GM12878 (cell line): ENCODE measurements at regions not wholly inside any gene's neighbourhood (a gene's known extent, or its start where the extent isn't known, plus 50 kb on each side); places are given as distances from the start of the nearest gene placed in this dataset.

Source experiments
- ATAC-seq: fragments of 200-7000 bp; cut with Tn5 transposase; 3 replicates; pipeline ENCODE4 v1.9.1; 2020; ENCODE audit warnings: mild to moderate bottlenecking, moderate library complexity
- BruUV-seq: library from RNA; stranded (reverse); fragments of 400-500 nt; replicated peaks from 2 replicates; lab custom pipeline; 2021; lab: Mats Ljungman, UMichigan
- CTCF ChIA-PET: fragments of 300-600 bp; sonication (Branson Sonifier 250); formaldehyde crosslinking; extraction: SDS; loops from one replicate; lab custom pipeline; 2021; ENCODE audit warnings: inconsistent platforms; lab: Yijun Ruan, JAX
- POLR2A ChIA-PET: fragments of 350-600 bp; formaldehyde crosslinking; extraction: SDS; loops from one replicate; lab custom pipeline; 2021; ENCODE audit warnings: inconsistent platforms; lab: Charles Lee
- RAD21 ChIA-PET: fragments of 300-600 bp; sonication (Branson Sonifier 250); formaldehyde crosslinking; loops from one replicate; lab custom pipeline; 2023; ENCODE audit warnings: antibody characterized with exemption; ENCODE audit not compliant: unreplicated experiment; lab: Charles Lee
- SMC1A ChIA-PET: fragments of 300-600 bp; sonication (Branson Sonifier 250); formaldehyde crosslinking; loops from one replicate; lab custom pipeline; 2023; ENCODE audit not compliant: unreplicated experiment, uncharacterized antibody; lab: Charles Lee
- DNase-seq: peaks from one replicate; pipeline ENCODE4 v3.0.0-alpha.2; 2011; ENCODE audit warnings: low read depth, low spot score
- FAIRE-seq: peaks from 3 replicates; lab custom pipeline; 2011; peaks lifted over from hg19 to GRCh38; lab: Jason Lieb, UNC
- H2AFZ ChIP-seq: 2 replicates; pipeline ENCODE4 v1.6.0; 2011; ENCODE audit warnings: low read depth, low read length, control low read depth; ENCODE audit not compliant: control insufficient read depth
- H3K27ac ChIP-seq: 2 replicates; pipeline ENCODE4 v1.5.1; 2011; ENCODE audit warnings: control low read depth; ENCODE audit not compliant: control insufficient read depth, insufficient read depth
- H3K27me3 ChIP-seq, 2 experiments: replicated peaks in 1 of 2; 2 replicates each; pipeline versions ENCODE4 v1.6.0 to v1.6.1; 2011; ENCODE audit warnings: low read length in 1 of 2; ENCODE audit not compliant: control insufficient read depth in 2 of 2, insufficient read depth in 2 of 2
- H3K36me3 ChIP-seq, 2 experiments: 2 replicates each; pipeline ENCODE4 v1.5.1; 2011; ENCODE audit warnings: low read length in 1 of 2; ENCODE audit not compliant: control insufficient read depth in 2 of 2, insufficient read depth in 2 of 2
- H3K4me1 ChIP-seq: 2 replicates; pipeline ENCODE4 v1.6.1; 2011; ENCODE audit warnings: mild to moderate bottlenecking, low read length, moderate library complexity, mixed read lengths; ENCODE audit not compliant: control insufficient read depth, insufficient read depth
- H3K4me2 ChIP-seq: 2 replicates; pipeline ENCODE4 v1.6.0; 2011; ENCODE audit warnings: control low read depth; ENCODE audit not compliant: control insufficient read depth, insufficient read depth
- H3K4me3 ChIP-seq: fragments of 200-600 bp; sonication (generic); 2 replicates; pipeline ENCODE4 v1.5.1; 2016
- H3K79me2 ChIP-seq: 2 replicates; pipeline ENCODE4 v1.6.0; 2011; ENCODE audit warnings: low read length; ENCODE audit not compliant: control insufficient read depth, insufficient read depth
- H3K9ac ChIP-seq: 2 replicates; pipeline ENCODE4 v1.8.0; 2011; ENCODE audit warnings: low read length, control low read depth, mixed read lengths; ENCODE audit not compliant: control insufficient read depth, insufficient read depth
- H3K9me3 ChIP-seq: replicated peaks from 3 replicates; pipeline ENCODE4 v1.5.1; 2011; ENCODE audit warnings: mild to moderate bottlenecking, low read length; ENCODE audit not compliant: control insufficient read depth, insufficient read depth
- H4K20me1 ChIP-seq: 2 replicates; pipeline ENCODE4 v1.6.0; 2011; ENCODE audit not compliant: control insufficient read depth, insufficient read depth
- RAD51 ChIP-seq: fragments of 450-650 bp; IDR thresholded peaks from 2 replicates; pipeline ENCODE4 v1.6.1; 2016; ENCODE audit warnings: moderate library complexity, mild to moderate bottlenecking, inconsistent platforms
- SRF ChIP-seq, 2 experiments: IDR thresholded peaks; 2 replicates each; pipeline ENCODE4 v1.6.1; 2011; ENCODE audit warnings: low read depth in 2 of 2, low read length in 2 of 2, mild to moderate bottlenecking in 1 of 2, moderate library complexity in 1 of 2
- whole genome bisulfite sequencing: methylation state at CpG from one replicate; pipeline ENCODE4 v1.1.6; 2016; ENCODE audit warnings: low lambda C conversion rate; ENCODE audit not compliant: insufficient replicate concordance, insufficient coverage; ENCODE audit errors: missing lambda C conversion rate; 5-methylcytosine and 5-hydroxymethylcytosine counted together
- in situ Hi-C: fragments of 300-500 bp; cut with MboI; formaldehyde crosslinking; loops from 9 replicates; pipeline ENCODE4 v1.14.3; 2018; ENCODE audit warnings: mixed read lengths
- intact Hi-C: fragments of 100-400 bp; cut with micrococcal nuclease; formaldehyde crosslinking; loops from one replicate; pipeline ENCODE4 v1.14.2; 2022; ENCODE audit not compliant: unreplicated experiment
- TF ChIP-seq, protein P1 (sequence below): IDR thresholded peaks from 2 replicates; pipeline ENCODE4 v1.6.1; 2011; ENCODE audit warnings: low read depth, low read length, improper control_type of control experiment, borderline replicate concordance
- TF ChIP-seq, protein P2 (sequence below): fragments of 150-350 bp; IDR thresholded peaks from 2 replicates; pipeline ENCODE4 v1.6.1; 2016; ENCODE audit warnings: low read depth, low read length

DNA sequence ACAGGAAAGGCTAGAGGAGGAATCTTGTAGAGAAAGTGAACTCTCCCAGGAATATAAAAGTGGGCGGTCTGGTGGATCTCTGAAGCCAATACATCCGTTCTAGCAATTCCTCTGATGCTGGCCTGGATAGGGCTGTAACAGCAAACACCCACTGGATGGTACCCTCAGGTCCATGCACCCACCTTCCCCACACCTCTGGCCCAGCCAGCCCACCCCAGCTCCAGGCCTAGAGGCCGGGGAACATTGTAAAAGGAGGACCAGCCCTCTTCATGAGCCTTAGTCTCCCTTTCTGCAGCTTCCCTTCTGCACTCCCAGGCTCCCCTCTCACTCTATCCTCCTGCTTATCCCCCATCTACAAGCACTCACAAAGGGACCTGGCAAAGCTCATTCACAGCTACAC, 443.9 kb downstream of the BUD13 start:
- in situ Hi-C loops (no loop called here), intact Hi-C loops (no loop called here)
- no peak overlapping the region for H3K9ac ChIP-seq
- H3K79me2 ChIP-seq = no peaks in the 10 kb centered on the region
- RAD21 ChIA-PET = no interaction called here
- ATAC-seq (no peak), DNase-seq (no peak), FAIRE-seq (no peak)
- H3K4me3 ChIP-seq = no peak overlapping the region
- no peak overlapping the region for H2AFZ ChIP-seq
- SMC1A ChIA-PET = no interaction called here
- CTCF ChIA-PET = no interaction called here
- H3K27me3 ChIP-seq = no peaks in the 10 kb centered on the region; a peak in 3 of 4 replicates
- TF ChIP-seq RAD51 = no peak
- TF ChIP-seq SRF (IDR thresholded peaks at IDR 0.05; ENCODE audit: low read depth in 2 of 2, low read length in 2 of 2) = no peak
- TF ChIP-seq, protein P1, sequence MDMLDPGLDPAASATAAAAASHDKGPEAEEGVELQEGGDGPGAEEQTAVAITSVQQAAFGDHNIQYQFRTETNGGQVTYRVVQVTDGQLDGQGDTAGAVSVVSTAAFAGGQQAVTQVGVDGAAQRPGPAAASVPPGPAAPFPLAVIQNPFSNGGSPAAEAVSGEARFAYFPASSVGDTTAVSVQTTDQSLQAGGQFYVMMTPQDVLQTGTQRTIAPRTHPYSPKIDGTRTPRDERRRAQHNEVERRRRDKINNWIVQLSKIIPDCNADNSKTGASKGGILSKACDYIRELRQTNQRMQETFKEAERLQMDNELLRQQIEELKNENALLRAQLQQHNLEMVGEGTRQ = no peak
- TF ChIP-seq, protein P2, sequence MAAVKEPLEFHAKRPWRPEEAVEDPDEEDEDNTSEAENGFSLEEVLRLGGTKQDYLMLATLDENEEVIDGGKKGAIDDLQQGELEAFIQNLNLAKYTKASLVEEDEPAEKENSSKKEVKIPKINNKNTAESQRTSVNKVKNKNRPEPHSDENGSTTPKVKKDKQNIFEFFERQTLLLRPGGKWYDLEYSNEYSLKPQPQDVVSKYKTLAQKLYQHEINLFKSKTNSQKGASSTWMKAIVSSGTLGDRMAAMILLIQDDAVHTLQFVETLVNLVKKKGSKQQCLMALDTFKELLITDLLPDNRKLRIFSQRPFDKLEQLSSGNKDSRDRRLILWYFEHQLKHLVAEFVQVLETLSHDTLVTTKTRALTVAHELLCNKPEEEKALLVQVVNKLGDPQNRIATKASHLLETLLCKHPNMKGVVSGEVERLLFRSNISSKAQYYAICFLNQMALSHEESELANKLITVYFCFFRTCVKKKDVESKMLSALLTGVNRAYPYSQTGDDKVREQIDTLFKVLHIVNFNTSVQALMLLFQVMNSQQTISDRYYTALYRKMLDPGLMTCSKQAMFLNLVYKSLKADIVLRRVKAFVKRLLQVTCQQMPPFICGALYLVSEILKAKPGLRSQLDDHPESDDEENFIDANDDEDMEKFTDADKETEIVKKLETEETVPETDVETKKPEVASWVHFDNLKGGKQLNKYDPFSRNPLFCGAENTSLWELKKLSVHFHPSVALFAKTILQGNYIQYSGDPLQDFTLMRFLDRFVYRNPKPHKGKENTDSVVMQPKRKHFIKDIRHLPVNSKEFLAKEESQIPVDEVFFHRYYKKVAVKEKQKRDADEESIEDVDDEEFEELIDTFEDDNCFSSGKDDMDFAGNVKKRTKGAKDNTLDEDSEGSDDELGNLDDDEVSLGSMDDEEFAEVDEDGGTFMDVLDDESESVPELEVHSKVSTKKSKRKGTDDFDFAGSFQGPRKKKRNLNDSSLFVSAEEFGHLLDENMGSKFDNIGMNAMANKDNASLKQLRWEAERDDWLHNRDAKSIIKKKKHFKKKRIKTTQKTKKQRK = no peak
- H3K36me3 ChIP-seq = no peaks in the 10 kb centered on the region
- no peak overlapping the region for H3K4me2 ChIP-seq
- H4K20me1 ChIP-seq = no peaks in the 10 kb centered on the region
- POLR2A ChIA-PET = no interaction called here
- no peaks in the 10 kb centered on the region for H3K9me3 ChIP-seq
- 2% methylated on average over 3 of the region's 3 CpGs for WGBS
- H3K4me1 ChIP-seq = no peaks in the 10 kb centered on the region
- no TSS peak for BruUV-seq
- no peak overlapping the region for H3K27ac ChIP-seq
